ENCODE measurements at regions not wholly inside any gene's neighbourhood (a gene's known extent, or its start where the extent isn't known, plus 50 kb on each side); places are given as distances from the start of the nearest gene placed in this dataset.

- Histone ChIP-seq H3K36me3 (replicated peaks in 1 of 2; ENCODE audit: insufficient read depth in 1 of 2, low read depth in 2 of 2) (no peaks in the 10 kb centered on the region), H3K27ac (no peak overlapping the region), H3K9me3 (no peaks in the 10 kb centered on the region), H3K27me3 (no peaks in the 10 kb centered on the region), H3K4me3 (no peak overlapping the region), H3K4me1 (no peaks in the 10 kb centered on the region)
- TF ChIP-seq CTCF (IDR thresholded peaks at IDR 0.05) (no peak), POLR2A (IDR thresholded peaks at IDR 0.05) (no peak)
- WGBS, 2 donors = 84 to 89% methylated on average over 5 of the region's 5 CpGs
- ATAC-seq = no peak
- intact Hi-C loops (cut with DNase I) = no loop called here
- no peak for DNase-seq
These were observed 1394.3 kb upstream of the LRRTM3 start for GRCh38 chr10:65531545-65531944.

DNA sequence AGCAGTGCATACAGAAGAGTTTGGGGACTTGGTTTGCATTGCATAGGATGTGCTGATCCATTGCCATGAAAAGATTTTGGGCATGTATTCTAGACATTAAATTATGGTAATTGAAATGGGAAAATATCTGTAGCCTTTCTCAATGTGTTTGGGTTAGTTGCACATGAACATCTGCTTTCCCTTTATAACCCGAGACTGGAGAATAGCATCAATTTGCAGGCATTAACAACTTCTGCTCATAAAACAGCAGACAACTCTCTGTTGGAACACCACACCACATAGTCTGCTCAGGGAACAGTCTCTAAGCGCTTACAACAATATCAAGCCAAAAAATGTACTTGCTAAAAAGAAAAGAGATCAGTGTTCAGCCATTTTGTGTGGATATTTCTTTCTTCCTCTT is 1391.1 kb upstream of the LRRTM3 start:
- intact Hi-C loops (cut with DNase I) = no loop called here
- no peaks in the 10 kb centered on the region for H3K27me3 ChIP-seq
- no peak for TF ChIP-seq POLR2A (IDR thresholded peaks at IDR 0.05)
- no peak for TF ChIP-seq CTCF (IDR thresholded peaks at IDR 0.05)
- no peaks in the 10 kb centered on the region for H3K4me1 ChIP-seq
- no peak overlapping the region for H3K27ac ChIP-seq
- DNase-seq (no peak), ATAC-seq (no peak)
- no peaks in the 10 kb centered on the region for H3K36me3 ChIP-seq (replicated peaks in 1 of 2; ENCODE audit: insufficient read depth in 1 of 2, low read depth in 2 of 2)
- WGBS, 2 donors = 84 to 92% methylated on average over 2 of the region's 2 CpGs
- H3K9me3 ChIP-seq = no peaks in the 10 kb centered on the region
- no peak overlapping the region for H3K4me3 ChIP-seq

GRCh38 chr10:65544756-65545155 is 1381.1 kb upstream of the LRRTM3 start:
- DNase-seq = no peak
- Histone ChIP-seq H3K4me3 (no peak overlapping the region), H3K4me1 (no peaks in the 10 kb centered on the region), H3K27me3 (no peaks in the 10 kb centered on the region), H3K27ac (no peak overlapping the region), H3K36me3 (replicated peaks in 1 of 2; ENCODE audit: insufficient read depth in 1 of 2, low read depth in 2 of 2) (no peaks in the 10 kb centered on the region), H3K9me3 (no peaks in the 10 kb centered on the region)
- intact Hi-C loops (cut with DNase I) = no loop called here
- ATAC-seq = no peak
- WGBS, 2 donors = 53 to 69% methylated on average over 1 of the region's 1 CpG
- TF ChIP-seq CTCF (IDR thresholded peaks at IDR 0.05) (no peak), POLR2A (IDR thresholded peaks at IDR 0.05) (no peak)

DNA sequence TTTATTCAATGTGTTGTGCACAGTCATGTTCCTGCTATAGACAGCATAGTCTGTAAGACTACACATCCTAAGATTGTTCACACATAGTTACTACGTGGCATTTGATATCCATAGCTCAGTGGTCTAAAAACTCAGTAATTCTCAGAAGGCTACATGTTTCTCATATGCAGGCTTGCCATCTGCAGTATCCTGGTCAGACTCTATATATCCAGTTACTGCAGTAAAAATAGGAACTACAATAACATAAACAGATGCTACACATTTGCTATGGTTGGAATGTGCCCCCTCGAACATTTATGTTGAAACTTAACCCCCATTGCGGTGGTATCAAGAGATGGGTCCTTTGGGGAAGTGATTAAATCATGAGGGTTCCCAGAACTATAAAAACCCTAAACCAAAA is 1377.8 kb upstream of the LRRTM3 start:
- Histone ChIP-seq H3K27me3 (no peaks in the 10 kb centered on the region), H3K4me1 (no peaks in the 10 kb centered on the region), H3K36me3 (replicated peaks in 1 of 2; ENCODE audit: insufficient read depth in 1 of 2, low read depth in 2 of 2) (no peaks in the 10 kb centered on the region), H3K27ac (no peak overlapping the region), H3K9me3 (no peaks in the 10 kb centered on the region), H3K4me3 (no peak overlapping the region)
- DNase-seq (no peak), ATAC-seq (no peak)
- WGBS, 2 donors = 61 to 66% methylated on average over 3 of the region's 3 CpGs
- TF ChIP-seq CTCF (IDR thresholded peaks at IDR 0.05) (no peak), POLR2A (IDR thresholded peaks at IDR 0.05) (no peak)
- intact Hi-C loops (cut with DNase I) = no loop called here

DNA sequence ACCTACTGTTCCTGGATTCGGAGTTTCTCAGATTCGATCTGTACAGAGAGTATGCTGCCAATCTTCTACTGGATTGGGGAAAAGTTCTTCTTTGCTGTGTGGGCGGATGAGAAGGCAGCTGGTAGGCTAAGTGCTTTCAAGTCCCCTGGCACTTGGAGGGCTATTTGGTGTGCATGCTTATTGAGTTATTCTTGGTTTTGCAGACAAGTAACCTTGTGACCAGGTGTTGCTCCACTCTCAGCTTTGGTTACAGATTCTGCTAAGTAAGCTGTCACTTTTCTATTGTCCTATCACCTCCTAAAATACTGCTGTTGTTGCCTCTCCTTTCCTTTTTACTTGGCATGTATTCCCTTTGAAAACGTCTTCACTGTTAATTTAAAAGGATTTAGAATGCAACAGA is 1375.1 kb upstream of the LRRTM3 start:
- intact Hi-C loops (cut with DNase I) = no loop called here
- H3K36me3 ChIP-seq (replicated peaks in 1 of 2; ENCODE audit: insufficient read depth in 1 of 2, low read depth in 2 of 2) = no peaks in the 10 kb centered on the region
- H3K9me3 ChIP-seq = no peaks in the 10 kb centered on the region
- H3K27me3 ChIP-seq = no peaks in the 10 kb centered on the region
- DNase-seq = no peak
- WGBS, 2 donors = 63 to 67% methylated on average over 4 of the region's 4 CpGs
- no peak overlapping the region for H3K4me3 ChIP-seq
- no peaks in the 10 kb centered on the region for H3K4me1 ChIP-seq
- no peak overlapping the region for H3K27ac ChIP-seq
- TF ChIP-seq CTCF (IDR thresholded peaks at IDR 0.05) (no peak), POLR2A (IDR thresholded peaks at IDR 0.05) (no peak)
- no peak for ATAC-seq

Data from body of pancreas (tissue), 4 donors.